Transverse colon (tissue), 3 donors: ENCODE measurements at regions not wholly inside any gene's neighbourhood (a gene's known extent, or its start where the extent isn't known, plus 50 kb on each side); places are given as distances from the start of the nearest gene placed in this dataset.

Experiments
- POLR2A ChIP-seq: fragments of 450-650 bp; IDR thresholded peaks from one replicate; pipeline ENCODE4 v1.6.1; 2016; ENCODE audit warnings: antibody characterized with exemption, mild to moderate bottlenecking, moderate library complexity
- TF ChIP-seq, protein P1 (sequence below), 5 experiments: fragments of 200-600 bp in 3 of 5; fragments of 450-650 bp in 2 of 5; sonication (generic) in 3 of 5; IDR thresholded peaks; 1 replicate in 2 of 5; 2 replicates in 3 of 5; pipeline ENCODE4 v1.5.1; 2016 to 2017; ENCODE audit warnings: antibody characterized with exemption in 5 of 5, inconsistent platforms in 3 of 5, mild to moderate bottlenecking in 2 of 5, moderate library complexity in 1 of 5

DNA sequence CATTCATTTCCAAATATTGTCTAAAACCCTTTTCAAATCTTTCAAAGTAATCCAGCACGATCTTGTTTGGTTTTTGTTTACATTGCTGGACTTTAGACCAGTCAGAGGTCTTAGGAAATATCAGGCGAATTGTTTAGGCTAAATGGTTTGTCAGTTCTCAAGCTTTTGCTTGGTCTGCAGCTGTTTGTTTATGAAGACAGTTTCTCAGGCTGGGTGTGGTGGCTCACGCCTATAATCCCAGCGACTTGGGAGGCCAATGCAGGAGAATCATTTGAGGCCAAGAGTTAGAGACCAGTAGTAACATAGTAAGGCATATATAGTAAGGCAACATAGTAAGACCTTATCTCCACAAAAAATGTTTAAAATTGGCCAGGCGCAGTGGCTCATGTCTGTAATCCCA is 77.5 kb downstream of the DNTTIP2 start:
- no peak for TF ChIP-seq POLR2A
- TF ChIP-seq, protein P1, sequence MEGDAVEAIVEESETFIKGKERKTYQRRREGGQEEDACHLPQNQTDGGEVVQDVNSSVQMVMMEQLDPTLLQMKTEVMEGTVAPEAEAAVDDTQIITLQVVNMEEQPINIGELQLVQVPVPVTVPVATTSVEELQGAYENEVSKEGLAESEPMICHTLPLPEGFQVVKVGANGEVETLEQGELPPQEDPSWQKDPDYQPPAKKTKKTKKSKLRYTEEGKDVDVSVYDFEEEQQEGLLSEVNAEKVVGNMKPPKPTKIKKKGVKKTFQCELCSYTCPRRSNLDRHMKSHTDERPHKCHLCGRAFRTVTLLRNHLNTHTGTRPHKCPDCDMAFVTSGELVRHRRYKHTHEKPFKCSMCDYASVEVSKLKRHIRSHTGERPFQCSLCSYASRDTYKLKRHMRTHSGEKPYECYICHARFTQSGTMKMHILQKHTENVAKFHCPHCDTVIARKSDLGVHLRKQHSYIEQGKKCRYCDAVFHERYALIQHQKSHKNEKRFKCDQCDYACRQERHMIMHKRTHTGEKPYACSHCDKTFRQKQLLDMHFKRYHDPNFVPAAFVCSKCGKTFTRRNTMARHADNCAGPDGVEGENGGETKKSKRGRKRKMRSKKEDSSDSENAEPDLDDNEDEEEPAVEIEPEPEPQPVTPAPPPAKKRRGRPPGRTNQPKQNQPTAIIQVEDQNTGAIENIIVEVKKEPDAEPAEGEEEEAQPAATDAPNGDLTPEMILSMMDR (IDR thresholded peaks at IDR 0.05) = no peak
